Transverse colon (tissue), 4 donors: ENCODE measurements at regions not wholly inside any gene's neighbourhood (a gene's known extent, or its start where the extent isn't known, plus 50 kb on each side); places are given as distances from the start of the nearest gene placed in this dataset.

Experiments used
- DNase-seq: peaks from one replicate; pipeline ENCODE4 v3.0.0-alpha.2; 2019
- H3K27ac ChIP-seq, 4 donors: fragments of 200-600 bp; sonication (generic); 2 replicates each; pipeline ENCODE4 v1.5.1; 2016 to 2018; ENCODE audit warnings: inconsistent platforms in 4 of 4
- H3K27me3 ChIP-seq: fragments of 200-600 bp; sonication (generic); 2 replicates; pipeline ENCODE4 v1.5.1; 2017; ENCODE audit warnings: inconsistent platforms
- H3K36me3 ChIP-seq, 4 donors: fragments of 200-600 bp; sonication (generic); 2 replicates each; pipeline ENCODE4 v1.5.1; 2017 to 2019; ENCODE audit warnings: inconsistent platforms in 4 of 4
- H3K4me1 ChIP-seq, 4 donors: fragments of 200-600 bp; sonication (generic); 2 replicates each; pipeline ENCODE4 v1.5.1; 2017 to 2020; ENCODE audit warnings: inconsistent platforms in 4 of 4
- H3K4me3 ChIP-seq, 4 donors: fragments of 200-600 bp; sonication (generic); 1 replicate in 1 of 4; 2 replicates in 3 of 4; pipeline versions ENCODE4 v1.5.1 to v1.6.1; 2017 to 2019; ENCODE audit warnings: inconsistent platforms in 4 of 4
- H3K9me3 ChIP-seq, 2 donors: fragments of 200-600 bp; sonication (generic); 2 replicates each; pipeline ENCODE4 v1.5.1; 2017 to 2019; ENCODE audit warnings: inconsistent platforms in 2 of 2
- EP300 ChIP-seq: sonication (generic); formaldehyde crosslinking; IDR thresholded peaks from one replicate; pipeline ENCODE4 v1.6.1; 2017; ENCODE audit warnings: antibody characterized with exemption, low read depth
- POLR2A ChIP-seq: fragments of 450-650 bp; IDR thresholded peaks from one replicate; pipeline ENCODE4 v1.6.1; 2016; ENCODE audit warnings: antibody characterized with exemption, mild to moderate bottlenecking, moderate library complexity
- POLR2AphosphoS5 ChIP-seq, 3 donors: sonication (generic); formaldehyde crosslinking; IDR thresholded peaks; one replicate each; pipeline ENCODE4 v1.6.1; 2016; ENCODE audit warnings: antibody characterized with exemption in 3 of 3
- WGBS, 2 donors: methylation state at CpG; one replicate each; pipeline ENCODE4 v1.1.5; 2018; ENCODE audit warnings: low coverage in 1 of 2; 5-methylcytosine and 5-hydroxymethylcytosine counted together
- in situ Hi-C, 4 donors: fragments of 200-750 bp; cut with MboI; loops; one replicate each; pipeline versions ENCODE4 v1.15.0 to v1.15.1; 2017; ENCODE audit warnings: low sequenced_read_pairs in 3 of 4, low pct_ligation_motif_present in 1 of 4, low pct_unique_long_range_greater_than_20kb in 1 of 4
- intact Hi-C: fragments of 100-400 bp; cut with DNase I; formaldehyde crosslinking; loops from one replicate; pipeline ENCODE4 v1.15.1; 2023; ENCODE audit warnings: low total_unique reads
- TF ChIP-seq, protein P1 (sequence below), 5 experiments: fragments of 200-600 bp in 3 of 5; fragments of 450-650 bp in 2 of 5; sonication (generic) in 3 of 5; IDR thresholded peaks; 1 replicate in 2 of 5; 2 replicates in 3 of 5; pipeline ENCODE4 v1.5.1; 2016 to 2017; ENCODE audit warnings: antibody characterized with exemption in 5 of 5, inconsistent platforms in 3 of 5, mild to moderate bottlenecking in 2 of 5, moderate library complexity in 1 of 5

DNA sequence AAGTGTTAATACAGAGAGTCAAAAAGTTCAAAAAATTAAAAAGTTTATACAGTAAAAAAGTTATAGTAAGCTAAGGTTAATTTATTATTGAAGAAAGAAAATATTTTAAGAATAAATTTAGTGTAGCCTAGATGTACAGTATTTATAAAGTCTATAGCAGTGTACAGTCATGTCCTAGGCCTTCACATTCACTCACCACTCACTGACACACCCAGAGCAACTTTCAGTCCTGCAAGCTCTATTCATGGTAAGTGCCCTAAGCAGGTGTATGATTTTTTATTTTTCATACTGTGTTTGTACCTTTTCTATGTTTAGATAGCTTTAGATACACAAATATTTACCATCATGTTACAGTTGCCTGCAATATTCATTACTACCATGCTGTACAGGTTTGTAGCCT lies 108.9 kb downstream of the FHIP1A start:
- H3K9me3 ChIP-seq = no peaks in the 10 kb centered on the region
- H3K27me3 ChIP-seq = no peaks in the 10 kb centered on the region
- in situ Hi-C loops = no loop called here
- H3K27ac ChIP-seq = no peak overlapping the region
- no peak for TF ChIP-seq POLR2AphosphoS5 (IDR thresholded peaks at IDR 0.05)
- no peak for TF ChIP-seq POLR2A
- TF ChIP-seq, protein P1, sequence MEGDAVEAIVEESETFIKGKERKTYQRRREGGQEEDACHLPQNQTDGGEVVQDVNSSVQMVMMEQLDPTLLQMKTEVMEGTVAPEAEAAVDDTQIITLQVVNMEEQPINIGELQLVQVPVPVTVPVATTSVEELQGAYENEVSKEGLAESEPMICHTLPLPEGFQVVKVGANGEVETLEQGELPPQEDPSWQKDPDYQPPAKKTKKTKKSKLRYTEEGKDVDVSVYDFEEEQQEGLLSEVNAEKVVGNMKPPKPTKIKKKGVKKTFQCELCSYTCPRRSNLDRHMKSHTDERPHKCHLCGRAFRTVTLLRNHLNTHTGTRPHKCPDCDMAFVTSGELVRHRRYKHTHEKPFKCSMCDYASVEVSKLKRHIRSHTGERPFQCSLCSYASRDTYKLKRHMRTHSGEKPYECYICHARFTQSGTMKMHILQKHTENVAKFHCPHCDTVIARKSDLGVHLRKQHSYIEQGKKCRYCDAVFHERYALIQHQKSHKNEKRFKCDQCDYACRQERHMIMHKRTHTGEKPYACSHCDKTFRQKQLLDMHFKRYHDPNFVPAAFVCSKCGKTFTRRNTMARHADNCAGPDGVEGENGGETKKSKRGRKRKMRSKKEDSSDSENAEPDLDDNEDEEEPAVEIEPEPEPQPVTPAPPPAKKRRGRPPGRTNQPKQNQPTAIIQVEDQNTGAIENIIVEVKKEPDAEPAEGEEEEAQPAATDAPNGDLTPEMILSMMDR (IDR thresholded peaks at IDR 0.05) = no peak
- TF ChIP-seq EP300 = no peak
- DNase-seq = no peak
- intact Hi-C loops = no loop called here
- no peaks in the 10 kb centered on the region for H3K4me1 ChIP-seq
- no peak overlapping the region for H3K4me3 ChIP-seq
- no peaks in the 10 kb centered on the region for H3K36me3 ChIP-seq

DNA sequence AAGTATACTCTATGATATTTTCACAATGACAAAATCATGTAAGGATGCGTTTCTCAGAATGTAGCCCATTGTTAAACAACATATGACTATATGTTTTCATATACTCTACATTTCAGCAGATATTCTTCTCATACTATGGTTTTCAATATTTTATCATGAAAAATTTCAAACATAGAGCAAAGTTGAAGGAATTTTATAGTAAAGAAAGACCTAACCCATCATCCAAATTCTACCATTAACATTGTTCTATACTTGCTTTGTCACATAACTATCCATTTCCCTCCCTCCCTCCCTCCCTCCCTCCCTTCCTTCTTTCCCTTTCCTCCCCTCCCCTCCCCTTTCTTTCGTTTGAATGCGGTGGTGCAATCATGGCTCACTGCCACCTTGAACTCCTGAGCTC lies 109.4 kb downstream of the FHIP1A start:
- DNase-seq = no peak
- TF ChIP-seq, protein P1 (IDR thresholded peaks at IDR 0.05) = no peak
- no peak for TF ChIP-seq POLR2A
- no peak for TF ChIP-seq EP300
- TF ChIP-seq POLR2AphosphoS5 (IDR thresholded peaks at IDR 0.05) = no peak
- WGBS, 2 donors = 69 to 100% methylated on average over 1 to 3 of the region's 3 CpGs
- H3K4me1 ChIP-seq = no peaks in the 10 kb centered on the region
- no peak overlapping the region for H3K27ac ChIP-seq
- in situ Hi-C loops = no loop called here
- no peak overlapping the region for H3K4me3 ChIP-seq
- H3K36me3 ChIP-seq = no peaks in the 10 kb centered on the region
- no peaks in the 10 kb centered on the region for H3K9me3 ChIP-seq
- intact Hi-C loops = no loop called here
- no peaks in the 10 kb centered on the region for H3K27me3 ChIP-seq

DNA sequence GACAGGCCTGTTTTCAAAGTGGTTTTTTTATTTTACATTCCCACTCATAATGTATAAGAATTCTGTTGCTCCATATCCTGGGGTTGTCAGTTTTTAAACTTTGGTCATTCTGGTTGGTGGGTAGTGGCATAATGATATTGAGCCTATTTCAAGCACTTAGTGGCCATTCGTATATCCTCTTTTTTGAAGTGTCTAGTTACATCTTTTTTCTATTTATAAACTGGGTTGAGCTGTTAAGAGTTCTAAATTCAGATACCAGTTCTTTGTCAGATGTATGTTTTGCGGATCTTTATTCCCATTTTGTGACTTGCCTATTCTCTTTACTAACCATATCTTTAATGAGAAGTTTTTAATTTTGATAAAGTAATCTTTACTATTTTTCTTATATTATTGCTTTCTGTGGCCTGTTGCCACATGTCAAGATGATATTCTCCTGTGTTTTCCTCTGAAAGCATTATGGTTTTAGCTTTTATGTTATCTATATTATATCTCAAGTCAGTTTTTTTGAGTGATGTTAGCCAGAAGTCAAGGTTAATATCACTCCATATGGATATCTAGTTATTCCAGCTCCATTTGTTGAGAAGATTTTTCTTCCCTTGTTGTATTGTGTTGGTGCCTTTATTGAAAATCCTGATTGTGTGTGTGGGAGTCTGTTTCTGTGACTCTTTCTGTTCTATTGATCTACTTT lies 110.9 kb downstream of the FHIP1A start:
- H3K27me3 ChIP-seq = no peaks in the 10 kb centered on the region
- DNase-seq = no peak
- no peak for TF ChIP-seq EP300
- TF ChIP-seq, protein P1 (IDR thresholded peaks at IDR 0.05) = no peak
- TF ChIP-seq POLR2A = no peak
- no peak for TF ChIP-seq POLR2AphosphoS5 (IDR thresholded peaks at IDR 0.05)
- in situ Hi-C loops (no loop called here), intact Hi-C loops (no loop called here)
- H3K4me1 ChIP-seq = no peaks in the 10 kb centered on the region
- no peak overlapping the region for H3K27ac ChIP-seq
- H3K36me3 ChIP-seq = no peaks in the 10 kb centered on the region
- WGBS, 2 donors = 84 to 94% methylated on average over 2 of the region's 2 CpGs
- no peaks in the 10 kb centered on the region for H3K9me3 ChIP-seq
- no peak overlapping the region for H3K4me3 ChIP-seq

DNA sequence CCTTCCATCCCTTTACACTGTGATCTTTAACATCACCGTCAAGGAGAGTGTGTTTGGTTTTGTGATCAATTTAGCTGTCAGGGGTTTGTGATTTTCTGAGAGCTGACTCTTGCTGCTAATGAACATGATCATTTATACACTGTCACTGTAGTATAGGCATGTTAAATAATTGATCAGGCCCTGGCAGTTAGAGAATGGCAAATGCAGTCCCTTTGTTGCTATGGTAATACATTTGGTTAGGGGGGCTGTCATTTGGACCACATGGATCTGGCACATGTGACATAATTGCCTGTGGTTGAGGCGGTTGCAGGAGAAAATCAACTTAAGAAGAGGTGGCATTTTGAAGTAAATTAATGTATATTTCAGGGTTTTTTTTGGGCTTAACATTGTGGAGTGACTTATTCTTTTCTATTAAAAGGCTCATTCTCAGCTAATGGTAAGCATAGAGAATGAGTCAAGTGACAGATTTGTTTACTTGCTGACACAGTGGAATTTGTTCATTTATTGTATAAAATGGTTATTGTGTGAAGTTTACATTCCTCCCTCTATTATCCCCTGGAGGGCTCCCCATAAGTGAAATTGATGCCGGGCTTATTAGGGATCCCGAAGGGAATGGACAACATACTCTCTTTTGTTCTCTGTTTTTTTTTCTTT lies 114.0 kb downstream of the FHIP1A start:
- Histone ChIP-seq H3K4me3 (no peak overlapping the region), H3K9me3 (no peaks in the 10 kb centered on the region), H3K36me3 (no peaks in the 10 kb centered on the region), H3K27me3 (no peaks in the 10 kb centered on the region), H3K27ac (no peak overlapping the region), H3K4me1 (no peaks in the 10 kb centered on the region)
- DNase-seq = no peak
- intact Hi-C loops = no loop called here
- TF ChIP-seq POLR2A = no peak
- TF ChIP-seq POLR2AphosphoS5 (IDR thresholded peaks at IDR 0.05) = no peak
- TF ChIP-seq EP300 = no peak
- TF ChIP-seq, protein P1 (IDR thresholded peaks at IDR 0.05) = no peak
- in situ Hi-C loops = no loop called here
- WGBS, 2 donors = 77 to 78% methylated on average over 3 to 4 of the region's 4 CpGs
